ENCODE measurements at regions not wholly inside any gene's neighbourhood (a gene's known extent, or its start where the extent isn't known, plus 50 kb on each side); places are given as distances from the start of the nearest gene placed in this dataset.
A peak's percentile ranks its signal among the peaks of the same experiment; 100 is the strongest.
"Not testable (repeated sequence)": the region's sequence is repeated elsewhere in the genome, so short reads cannot be mapped to it uniquely, and the experiment has no call there.

DNA sequence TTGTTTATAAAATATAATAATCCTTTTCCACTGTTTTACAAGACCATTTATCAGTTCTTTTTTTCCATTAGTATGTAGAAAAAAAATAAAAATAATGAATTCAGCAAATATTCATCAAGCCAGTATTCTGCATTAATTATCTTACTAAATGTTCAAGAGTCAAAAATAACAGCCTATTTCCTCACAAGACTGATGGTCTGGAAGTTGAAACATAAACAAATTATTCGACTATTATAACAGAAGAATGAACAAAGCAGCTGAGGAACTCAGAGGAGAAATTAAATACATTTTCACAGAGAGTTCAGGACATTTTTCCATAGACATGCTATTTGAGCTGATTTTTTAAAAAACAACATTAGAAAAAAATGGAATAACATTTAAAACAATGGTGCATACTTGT lies 2594.8 kb downstream of the ARAP2 start:
- no peak for DNase-seq (ENCODE audit: low read depth)

GRCh38 chr4:33650036-33650435 lies 2594.3 kb downstream of the ARAP2 start:
- no peak for DNase-seq (ENCODE audit: low read depth)

DNA sequence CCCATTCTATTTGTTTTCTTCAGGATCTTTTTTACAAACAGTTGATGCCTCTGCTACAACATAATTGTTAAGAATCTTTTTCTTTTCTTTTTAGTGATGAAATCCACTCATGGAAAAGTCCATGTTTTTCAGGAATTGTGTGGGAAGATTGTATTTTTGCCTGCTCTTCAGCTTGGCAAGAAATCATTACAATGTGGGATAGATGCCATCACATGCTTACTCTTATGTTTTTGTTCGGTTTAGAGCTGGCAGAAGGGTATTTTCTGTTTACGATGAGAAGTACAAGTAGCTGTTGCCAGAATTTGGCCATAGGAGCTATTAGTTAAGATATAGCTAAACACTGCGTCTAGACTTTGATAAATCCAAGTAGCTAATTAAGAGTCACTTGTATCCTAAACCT lies 2585.3 kb downstream of the ARAP2 start:
- no peak for DNase-seq (ENCODE audit: low read depth)

DNA sequence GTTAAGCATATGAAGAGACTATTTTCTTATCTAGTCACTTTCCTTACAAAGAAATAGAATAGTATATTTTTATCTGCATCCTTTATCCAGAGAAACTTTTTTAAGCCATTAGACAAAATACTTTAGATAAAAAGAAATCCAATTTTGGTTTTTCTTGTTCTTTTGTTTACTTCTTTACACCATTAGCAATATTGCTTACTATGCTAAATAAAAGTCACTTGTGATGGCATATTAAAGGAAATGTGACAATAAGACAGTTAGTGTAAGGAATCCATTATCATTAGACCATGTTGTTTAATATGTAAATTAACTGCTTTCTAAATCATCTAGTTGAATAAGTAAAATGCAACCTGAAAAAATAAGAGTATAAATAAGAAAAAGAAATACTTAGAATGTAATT lies 2582.7 kb downstream of the ARAP2 start:
- DNase-seq (ENCODE audit: low read depth) = no peak

- no peak for DNase-seq (ENCODE audit: low read depth)
These were observed 2558.4 kb downstream of the ARAP2 start for GRCh38 chr4:33685939-33686338.

- peak; percentile 17 for DNase-seq (ENCODE audit: low read depth)
These were observed 2548.3 kb downstream of the ARAP2 start for GRCh38 chr4:33696041-33696440.

- DNase-seq (ENCODE audit: low read depth) = peak; percentile 25
These were observed 2547.7 kb downstream of the ARAP2 start for GRCh38 chr4:33696586-33696985.

GRCh38 chr4:33709247-33709646 lies 2535.1 kb downstream of the ARAP2 start:
- DNase-seq (ENCODE audit: low read depth) = peak; percentile 78

- DNase-seq (ENCODE audit: low read depth) = no peak
These were observed 2532.5 kb downstream of the ARAP2 start for GRCh38 chr4:33711826-33712225.

DNA sequence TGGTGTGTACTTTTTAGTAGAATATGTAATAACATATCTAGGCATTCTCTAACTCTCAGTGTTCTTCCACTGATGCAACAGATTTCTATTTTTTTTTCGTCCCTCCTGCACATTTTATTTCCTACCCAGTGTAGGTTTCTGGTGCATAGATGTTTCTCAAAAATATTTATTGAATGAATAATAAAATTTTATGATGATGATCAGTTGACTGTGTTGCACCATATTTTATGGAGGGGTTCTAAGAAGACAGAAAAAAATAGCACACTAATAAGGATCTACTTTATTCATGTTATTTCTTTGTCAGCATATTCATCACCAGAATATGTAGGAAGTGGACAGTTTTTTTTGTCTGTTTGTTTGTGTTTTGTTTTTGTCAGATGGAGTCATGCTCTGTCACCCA lies 2529.3 kb downstream of the ARAP2 start:
- DNase-seq (ENCODE audit: low read depth) = peak; percentile 23

DNA sequence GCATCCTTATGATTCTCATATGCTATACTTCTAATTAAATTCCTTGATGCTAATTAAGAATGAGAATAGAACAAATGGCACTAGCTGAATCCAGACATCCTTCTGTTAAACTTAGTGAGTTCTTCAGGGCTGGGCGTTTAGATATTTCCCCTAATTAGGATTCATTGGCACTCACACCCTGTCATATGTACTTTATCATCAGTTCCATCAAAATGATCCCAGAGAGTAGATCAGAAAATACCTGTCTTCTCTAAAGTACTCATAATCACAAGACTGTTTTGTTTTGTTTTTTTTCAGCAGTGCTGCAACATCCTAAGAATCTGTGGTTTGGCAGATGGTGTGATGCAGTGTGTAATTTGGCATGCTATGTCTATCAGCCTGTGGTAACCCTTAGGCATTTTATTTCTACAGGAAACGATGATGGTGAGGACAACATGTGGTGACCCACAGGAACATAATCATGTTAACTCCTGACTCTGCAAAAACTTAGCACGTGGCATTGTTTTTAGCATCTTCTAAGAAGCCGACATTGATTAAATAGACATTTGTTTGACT lies 2528.4 kb downstream of the ARAP2 start:
- peak; percentile 91 for DNase-seq (ENCODE audit: low read depth)

DNA sequence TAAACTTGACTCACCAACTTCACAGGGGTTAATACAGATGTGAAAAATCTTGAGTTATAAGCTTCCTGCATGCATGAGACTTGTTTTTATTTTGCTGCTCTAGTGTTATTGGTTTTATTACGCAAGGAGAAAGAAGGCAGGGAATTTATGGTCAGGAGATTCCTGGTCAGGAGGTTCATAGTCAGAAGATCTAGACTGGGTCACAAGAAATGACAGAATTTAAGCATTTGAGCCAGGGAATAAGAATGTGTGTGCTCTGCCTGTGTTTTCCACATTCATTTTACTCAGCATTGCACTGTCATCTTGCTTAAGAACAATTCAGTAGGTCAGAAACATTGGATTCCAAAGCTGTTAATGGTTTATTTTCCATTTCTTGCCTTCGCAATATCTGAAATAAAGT lies 2522.1 kb downstream of the ARAP2 start:
- DNase-seq (ENCODE audit: low read depth) = peak; percentile 23

GRCh38 chr4:33722800-33723516 lies 2521.4 kb downstream of the ARAP2 start:
- peak; percentile 57 for DNase-seq (ENCODE audit: low read depth)

DNA sequence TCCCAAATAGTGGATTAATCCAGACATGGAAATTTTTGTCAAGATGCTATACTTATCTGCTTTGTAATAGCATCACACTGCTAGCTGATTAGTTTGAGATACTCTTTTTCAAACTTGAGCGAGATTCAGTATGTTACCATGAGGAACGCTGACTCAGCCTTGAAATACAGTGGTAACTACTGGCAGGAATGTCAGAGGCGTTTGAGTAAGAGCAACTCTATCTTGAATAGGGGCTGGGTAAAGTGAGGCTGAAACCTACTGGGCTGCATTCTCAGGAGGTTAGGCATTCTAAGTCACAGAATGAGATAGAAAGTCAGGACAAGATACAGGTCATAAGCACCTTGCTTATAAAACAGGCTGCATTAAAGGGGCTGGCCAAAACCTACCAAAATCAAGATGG lies 2519.6 kb downstream of the ARAP2 start:
- DNase-seq (ENCODE audit: low read depth) = no peak

DNA sequence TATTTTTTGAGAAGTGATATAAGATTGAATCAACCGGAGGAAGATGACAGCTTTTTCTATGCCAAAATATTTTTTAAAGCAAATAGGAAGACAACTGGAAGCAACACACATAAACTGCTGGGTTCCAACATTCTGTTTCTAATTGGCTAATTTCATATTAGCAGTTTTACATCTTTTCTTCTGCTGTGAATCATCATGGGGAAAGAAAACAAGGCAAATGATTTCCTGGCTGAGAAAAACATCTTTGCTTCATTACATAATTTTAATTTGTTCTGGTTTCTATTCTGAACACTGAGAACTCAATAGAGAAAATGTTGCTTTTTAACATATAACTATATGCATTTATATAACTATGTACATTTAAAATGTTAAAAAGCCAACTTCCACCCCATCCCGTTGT lies 2518.5 kb downstream of the ARAP2 start:
- DNase-seq (ENCODE audit: low read depth) = no peak

DNA sequence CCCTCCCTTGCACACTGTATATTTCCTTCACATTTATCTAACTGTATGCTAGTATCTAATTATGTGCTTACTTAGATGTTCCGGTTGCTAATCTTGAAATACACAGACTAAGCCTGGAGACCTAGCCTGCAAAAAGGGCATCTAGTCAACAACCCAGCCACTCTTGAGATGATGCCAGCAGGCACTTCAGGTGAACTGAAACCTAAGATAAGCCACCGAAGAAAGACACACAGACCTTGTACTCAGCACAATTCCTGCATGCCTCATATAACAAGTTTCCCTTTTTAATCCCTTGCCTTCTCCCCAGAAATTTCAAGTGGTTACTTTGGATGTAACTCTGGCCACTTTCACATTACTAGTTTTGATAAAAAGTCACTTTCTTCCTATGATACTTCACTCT lies 2506.6 kb downstream of the ARAP2 start:
- no peak for DNase-seq (ENCODE audit: low read depth)

DNA sequence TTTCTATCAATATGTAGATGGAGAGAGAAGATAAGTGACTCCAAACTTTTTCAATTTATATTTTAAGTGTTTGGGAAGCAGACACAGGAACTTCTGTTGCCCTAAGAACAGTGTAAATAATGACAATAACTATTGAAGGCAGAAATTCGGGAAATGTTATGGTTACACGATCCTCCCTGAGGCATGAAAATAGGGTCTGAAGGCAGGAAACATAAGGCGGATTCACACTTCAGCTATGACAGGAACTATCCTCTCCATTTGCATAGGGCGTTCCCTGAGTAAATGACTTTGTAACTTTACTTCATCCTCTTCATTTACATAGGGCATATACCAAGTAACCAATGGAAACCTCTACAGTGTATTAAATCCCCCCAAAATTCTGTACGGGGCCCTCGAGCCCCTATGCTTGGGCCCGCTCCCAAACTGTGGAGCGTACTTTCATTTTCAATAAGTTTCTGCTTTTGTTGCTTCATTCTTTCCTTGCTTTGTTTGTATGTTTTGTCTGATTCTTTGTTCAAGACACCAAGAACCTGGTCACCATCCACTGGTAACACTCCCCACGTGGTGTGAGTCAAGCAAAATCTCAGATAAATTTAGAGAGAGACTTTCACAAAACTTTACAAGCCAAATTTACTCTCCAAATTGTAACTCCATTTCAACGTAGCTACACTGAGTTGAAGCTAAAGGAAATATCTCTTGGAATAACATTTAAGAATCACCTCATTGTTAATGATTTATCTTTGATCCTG lies 2504.3 kb downstream of the ARAP2 start:
- DNase-seq (ENCODE audit: low read depth) = no peak

GRCh38 chr4:33740871-33741270 lies 2503.4 kb downstream of the ARAP2 start:
- not testable (repeated sequence) for DNase-seq (ENCODE audit: low read depth)

DNA sequence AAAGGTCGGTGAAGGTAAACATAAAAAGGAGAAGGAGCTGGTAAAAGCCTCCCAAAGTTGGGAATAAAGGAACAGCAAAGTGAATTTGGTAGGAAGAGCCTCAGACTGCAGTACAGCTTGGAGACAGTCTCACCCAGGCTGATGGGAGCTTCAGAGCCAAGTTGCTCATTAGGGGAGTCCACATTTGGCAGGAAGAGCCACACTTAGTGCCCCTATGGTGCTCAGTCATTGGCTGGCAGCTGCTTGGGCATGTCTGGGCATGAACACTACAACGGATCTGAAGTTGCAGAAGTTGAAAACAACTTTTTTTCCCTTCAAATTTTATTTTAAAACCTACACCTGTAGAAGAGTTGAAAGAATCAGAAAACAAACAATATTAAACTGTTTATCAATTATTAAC lies 2497.3 kb downstream of the ARAP2 start:
- no peak for DNase-seq (ENCODE audit: low read depth)

DNA sequence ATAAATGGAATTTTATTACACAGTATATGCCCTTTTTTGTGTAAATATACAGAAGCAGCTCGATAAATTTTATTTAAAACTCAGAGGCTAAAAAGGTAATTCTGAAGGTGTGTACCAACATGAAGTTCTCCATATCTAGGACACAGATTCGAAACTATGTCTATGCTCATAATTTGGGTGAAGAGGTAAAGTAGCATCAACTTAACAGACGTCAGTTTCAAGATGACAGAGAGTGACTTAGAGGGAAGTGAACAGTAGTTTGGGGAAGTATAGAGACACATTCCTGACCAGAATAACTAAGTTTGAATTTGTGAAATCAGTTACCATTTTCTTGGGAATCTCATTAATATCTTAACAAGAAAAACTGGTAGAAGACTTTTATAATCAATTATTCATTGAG lies 2493.3 kb downstream of the ARAP2 start:
- DNase-seq (ENCODE audit: low read depth) = no peak

GRCh38 chr4:33772582-33772981 lies 2471.7 kb downstream of the ARAP2 start:
- no peak for DNase-seq (ENCODE audit: low read depth)

DNA sequence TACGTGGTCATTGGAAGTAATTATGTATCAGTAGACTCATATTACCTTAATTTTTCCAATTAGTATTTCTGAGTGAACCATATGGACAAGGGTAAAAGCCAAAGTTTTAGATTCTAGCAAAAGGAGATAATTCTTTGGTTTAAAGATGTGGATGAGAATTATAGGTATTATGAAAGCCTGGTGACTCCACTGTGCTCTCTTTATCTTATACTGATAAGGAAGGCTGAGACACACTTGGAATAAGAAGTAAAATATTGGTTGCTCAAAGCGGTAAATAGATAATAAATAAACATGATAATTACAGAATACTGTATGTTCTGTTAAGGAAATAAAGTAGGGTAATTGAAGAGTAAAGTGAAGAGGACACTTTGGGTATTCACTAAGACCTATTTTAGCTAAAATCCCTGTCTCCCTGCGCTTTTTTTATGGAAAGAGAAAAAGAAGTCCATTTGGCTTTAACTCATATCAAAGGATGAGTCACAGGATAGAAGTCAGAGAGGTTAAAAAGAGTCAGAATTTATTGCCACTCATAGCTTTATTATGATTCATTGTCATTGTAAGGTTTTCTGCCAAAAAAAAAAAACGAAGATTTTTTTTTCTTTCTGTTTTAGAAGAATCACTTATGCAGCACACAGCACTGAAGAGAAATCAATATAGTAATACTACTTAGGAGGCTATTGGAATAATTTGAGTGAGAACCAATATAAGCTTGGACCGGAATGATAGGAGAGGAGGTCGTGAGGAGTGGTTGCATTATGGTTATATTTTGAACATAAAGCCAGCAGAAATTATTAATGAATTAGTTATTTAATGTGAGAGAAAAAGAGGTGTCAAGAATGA lies 2463.1 kb downstream of the ARAP2 start:
- peak; percentile 87 for DNase-seq (ENCODE audit: low read depth)

- DNase-seq (ENCODE audit: low read depth) = no peak
These were observed 2458.5 kb downstream of the ARAP2 start for GRCh38 chr4:33785843-33786242.
